ENCODE measurements at regions not wholly inside any gene's neighbourhood (a gene's known extent, or its start where the extent isn't known, plus 50 kb on each side); places are given as distances from the start of the nearest gene placed in this dataset.

DNA sequence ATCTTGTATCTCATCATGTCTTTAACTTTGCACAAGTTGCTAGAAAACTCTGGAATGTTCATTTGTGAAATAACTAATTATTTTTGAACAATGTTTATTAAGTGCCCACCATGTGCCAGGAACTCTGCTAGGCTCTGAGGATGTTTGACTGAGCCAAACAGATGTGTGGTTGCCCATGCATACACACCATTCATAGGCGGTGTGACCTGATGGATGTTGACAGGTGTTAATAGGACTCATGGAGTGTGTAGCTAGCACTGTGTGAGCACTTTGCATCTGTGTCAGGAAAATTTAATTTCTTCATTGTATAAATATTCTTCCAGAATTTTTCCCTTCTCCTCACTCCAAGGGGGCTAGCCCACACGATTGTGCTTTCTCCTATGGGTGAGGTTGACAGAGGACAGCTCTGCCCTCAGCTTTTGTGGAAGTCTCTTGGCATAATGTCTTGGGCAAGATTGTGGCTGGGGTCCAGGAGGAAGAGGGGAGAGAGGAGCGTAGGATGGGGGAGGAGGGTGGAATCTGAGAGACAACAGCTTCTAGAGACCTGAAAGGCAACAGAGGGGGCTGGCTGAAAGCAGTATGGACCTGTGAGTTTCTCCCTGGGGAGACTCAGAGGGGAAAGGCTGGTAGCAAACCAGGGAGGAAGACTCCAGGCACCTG lies 214.6 kb upstream of the CXCR4 start:
- TF ChIP-seq, protein P1, sequence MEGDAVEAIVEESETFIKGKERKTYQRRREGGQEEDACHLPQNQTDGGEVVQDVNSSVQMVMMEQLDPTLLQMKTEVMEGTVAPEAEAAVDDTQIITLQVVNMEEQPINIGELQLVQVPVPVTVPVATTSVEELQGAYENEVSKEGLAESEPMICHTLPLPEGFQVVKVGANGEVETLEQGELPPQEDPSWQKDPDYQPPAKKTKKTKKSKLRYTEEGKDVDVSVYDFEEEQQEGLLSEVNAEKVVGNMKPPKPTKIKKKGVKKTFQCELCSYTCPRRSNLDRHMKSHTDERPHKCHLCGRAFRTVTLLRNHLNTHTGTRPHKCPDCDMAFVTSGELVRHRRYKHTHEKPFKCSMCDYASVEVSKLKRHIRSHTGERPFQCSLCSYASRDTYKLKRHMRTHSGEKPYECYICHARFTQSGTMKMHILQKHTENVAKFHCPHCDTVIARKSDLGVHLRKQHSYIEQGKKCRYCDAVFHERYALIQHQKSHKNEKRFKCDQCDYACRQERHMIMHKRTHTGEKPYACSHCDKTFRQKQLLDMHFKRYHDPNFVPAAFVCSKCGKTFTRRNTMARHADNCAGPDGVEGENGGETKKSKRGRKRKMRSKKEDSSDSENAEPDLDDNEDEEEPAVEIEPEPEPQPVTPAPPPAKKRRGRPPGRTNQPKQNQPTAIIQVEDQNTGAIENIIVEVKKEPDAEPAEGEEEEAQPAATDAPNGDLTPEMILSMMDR (IDR thresholded peaks at IDR 0.05; ENCODE audit: borderline replicate concordance, extremely low read depth, low read length, poor library complexity, severe bottlenecking), result no peak
- TF ChIP-seq EZH2 (IDR thresholded peaks at IDR 0.05; ENCODE audit: borderline replicate concordance, low read depth, low read length, severe bottlenecking), result no peak

Data from DND-41 (cell line).